Upper lobe of left lung (tissue), 6 donors: ENCODE measurements at regions not wholly inside any gene's neighbourhood (a gene's known extent, or its start where the extent isn't known, plus 50 kb on each side); places are given as distances from the start of the nearest gene placed in this dataset.

Source experiments
- ATAC-seq, 2 donors: fragments of 200-7000 bp; cut with Tn5 transposase; one replicate each; pipeline ENCODE4 v1.9.1; 2022; ENCODE audit warnings: mild to moderate bottlenecking in 2 of 2, moderate library complexity in 2 of 2; ENCODE audit not compliant: low FRiP score in 2 of 2
- DNase-seq, 2 donors: peaks; one replicate each; pipeline ENCODE4 v3.0.0-alpha.2; 2019 to 2020
- H3K27ac ChIP-seq, 4 donors: fragments of 200-600 bp; sonication (generic); one replicate each; pipeline ENCODE4 v1.5.1; 2016 to 2019
- H3K27me3 ChIP-seq, 4 donors: fragments of 200-600 bp; sonication (generic); one replicate each; pipeline ENCODE4 v1.5.1; 2017 to 2019
- H3K36me3 ChIP-seq, 4 donors: fragments of 200-600 bp; sonication (generic); one replicate each; pipeline ENCODE4 v1.5.1; 2016 to 2019
- H3K4me1 ChIP-seq, 4 donors: fragments of 200-600 bp; sonication (generic); one replicate each; pipeline ENCODE4 v1.5.1; 2018 to 2019
- H3K4me3 ChIP-seq, 4 donors: fragments of 200-600 bp; sonication (generic); one replicate each; pipeline ENCODE4 v1.5.1; 2017 to 2019; ENCODE audit warnings: mild to moderate bottlenecking in 2 of 4, moderate library complexity in 1 of 4
- H3K9me3 ChIP-seq, 4 donors: fragments of 200-600 bp; sonication (generic); one replicate each; pipeline ENCODE4 v1.5.1; 2018 to 2019
- CTCF ChIP-seq, 6 experiments: fragments of 450-650 bp in 4 of 6; fragments of 200-600 bp in 2 of 6; sonication (generic) in 2 of 6; IDR thresholded peaks; one replicate each; pipeline ENCODE4 v1.5.1; 2016 to 2019; ENCODE audit warnings: antibody characterized with exemption in 6 of 6
- EP300 ChIP-seq, 4 donors: sonication (generic); formaldehyde crosslinking; IDR thresholded peaks; one replicate each; pipeline ENCODE4 v1.5.1; 2017; ENCODE audit warnings: antibody characterized with exemption in 4 of 4, control low read depth in 2 of 4
- POLR2A ChIP-seq, 4 donors: fragments of 450-650 bp; IDR thresholded peaks; one replicate each; pipeline ENCODE4 v1.5.1; 2016 to 2017; ENCODE audit warnings: antibody characterized with exemption in 4 of 4, mild to moderate bottlenecking in 2 of 4
- POLR2AphosphoS5 ChIP-seq, 2 donors: sonication (generic); formaldehyde crosslinking; IDR thresholded peaks; one replicate each; pipeline ENCODE4 v1.5.1; 2017; ENCODE audit warnings: antibody characterized with exemption in 2 of 2
- WGBS, 2 donors: methylation state at CpG; one replicate each; pipeline ENCODE4 v1.1.5; 2017 to 2018; 5-methylcytosine and 5-hydroxymethylcytosine counted together
- donor health status: DM: no; HTN: no; CAD: no; lungs with moderate emphysema.
- donor health status: DM: no; HTN: yes; CAD: no; lungs with severe emphysema.

- Histone ChIP-seq H3K9me3 (no peaks in the 10 kb centered on the region), H3K27ac (no peak overlapping the region), H3K36me3 (no peaks in the 10 kb centered on the region), H3K4me1 (no peaks in the 10 kb centered on the region), H3K27me3 (no peaks in the 10 kb centered on the region), H3K4me3 (no peak overlapping the region)
- DNase-seq (no peak), ATAC-seq (no peak)
- TF ChIP-seq POLR2A (IDR thresholded peaks at IDR 0.05) = no peak
- no peak for TF ChIP-seq POLR2AphosphoS5 (IDR thresholded peaks at IDR 0.05)
- TF ChIP-seq EP300 (IDR thresholded peaks at IDR 0.05) = no peak
- no peak for TF ChIP-seq CTCF (IDR thresholded peaks at IDR 0.05)
- 66 to 68% methylated on average over 3 of the region's 3 CpGs for WGBS, 2 donors
These were observed 101.5 kb upstream of the OGFRL1 start for GRCh38 chr6:71187141-71187540.

GRCh38 chr6:71190809-71191208, 97.8 kb upstream of the OGFRL1 start:
- no peaks in the 10 kb centered on the region for H3K4me1 ChIP-seq
- 13 to 22% methylated on average over 3 of the region's 3 CpGs for WGBS, 2 donors
- H3K27me3 ChIP-seq = no peaks in the 10 kb centered on the region
- no peaks in the 10 kb centered on the region for H3K36me3 ChIP-seq
- no peaks in the 10 kb centered on the region for H3K9me3 ChIP-seq
- no peak overlapping the region for H3K4me3 ChIP-seq
- no peak overlapping the region for H3K27ac ChIP-seq
- no peak for DNase-seq
- ATAC-seq = no peak
- TF ChIP-seq EP300 (IDR thresholded peaks at IDR 0.05) = no peak
- TF ChIP-seq POLR2A (IDR thresholded peaks at IDR 0.05) = no peak
- peak in 4 of 6 experiments; percentile 21 to 34 (median 30) for TF ChIP-seq CTCF (IDR thresholded peaks at IDR 0.05)

GRCh38 chr6:71194724-71195123, 93.9 kb upstream of the OGFRL1 start:
- Histone ChIP-seq H3K27me3 (no peaks in the 10 kb centered on the region), H3K4me1 (no peaks in the 10 kb centered on the region), H3K9me3 (no peaks in the 10 kb centered on the region), H3K27ac (no peak overlapping the region), H3K4me3 (no peak overlapping the region), H3K36me3 (no peaks in the 10 kb centered on the region)
- ATAC-seq (no peak), DNase-seq (no peak)
- 88 to 97% methylated on average over 1 of the region's 1 CpG for WGBS, 2 donors
- TF ChIP-seq EP300 (IDR thresholded peaks at IDR 0.05) (no peak), POLR2A (IDR thresholded peaks at IDR 0.05) (no peak), POLR2AphosphoS5 (IDR thresholded peaks at IDR 0.05) (no peak), CTCF (IDR thresholded peaks at IDR 0.05) (no peak)

- Histone ChIP-seq H3K4me3 (no peak overlapping the region), H3K27ac (no peak overlapping the region)
These were observed 91.3 kb upstream of the OGFRL1 start for GRCh38 chr6:71197267-71197666.

More at GRCh38 chr6:71197267-71197666, 91.3 kb upstream of the OGFRL1 start:
- TF ChIP-seq EP300 (IDR thresholded peaks at IDR 0.05) (no peak), POLR2A (IDR thresholded peaks at IDR 0.05) (no peak), POLR2AphosphoS5 (IDR thresholded peaks at IDR 0.05) (no peak), CTCF (IDR thresholded peaks at IDR 0.05) (no peak)
- WGBS, 2 donors = 85 to 88% methylated on average over 7 of the region's 7 CpGs
- Histone ChIP-seq H3K36me3 (no peaks in the 10 kb centered on the region), H3K27me3 (no peaks in the 10 kb centered on the region), H3K4me1 (no peaks in the 10 kb centered on the region), H3K9me3 (no peaks in the 10 kb centered on the region)
- DNase-seq (no peak), ATAC-seq (no peak)
